Spinal cord (tissue), 9 donors: ENCODE measurements at regions not wholly inside any gene's neighbourhood (a gene's known extent, or its start where the extent isn't known, plus 50 kb on each side); places are given as distances from the start of the nearest gene placed in this dataset.

ENCODE experiments used
- DNase-seq, 6 donors: peaks; one replicate each; pipeline versions ENCODE4 v3.0.0 to v3.0.0-alpha.2; 2013 to 2015; ENCODE audit warnings: low spot score in 6 of 6, low read depth in 4 of 6
- H3K27ac ChIP-seq: one replicate; pipeline ENCODE4 v1.5.1; 2013; ENCODE audit warnings: low read depth, low read length, control low read depth
- H3K27me3 ChIP-seq: one replicate; pipeline ENCODE4 v1.6.1; 2013; ENCODE audit warnings: low read length; ENCODE audit not compliant: control insufficient read depth, insufficient read depth
- H3K36me3 ChIP-seq: one replicate; pipeline ENCODE4 v1.6.1; 2013; ENCODE audit warnings: low read length; ENCODE audit not compliant: control insufficient read depth, insufficient read depth
- H3K4me1 ChIP-seq: one replicate; pipeline ENCODE4 v1.6.1; 2013; ENCODE audit warnings: low read length; ENCODE audit not compliant: control insufficient read depth, insufficient read depth
- H3K4me3 ChIP-seq: one replicate; pipeline ENCODE4 v1.5.1; 2013; ENCODE audit warnings: low read depth, low read length, control low read depth
- H3K9me3 ChIP-seq: one replicate; pipeline ENCODE4 v1.6.1; 2013; ENCODE audit warnings: low read length; ENCODE audit not compliant: control insufficient read depth, insufficient read depth
- WGBS: methylation state at CpG from one replicate; pipeline ENCODE4 v1.1.5; 2013; ENCODE audit warnings: missing lambda C conversion rate; ENCODE audit not compliant: insufficient coverage; 5-methylcytosine and 5-hydroxymethylcytosine counted together
- donor health status: healthy.

GRCh38 chr13:27327633-27328032 is 57.0 kb downstream of the RASL11A start:
- no peaks in the 10 kb centered on the region for H3K9me3 ChIP-seq
- DNase-seq = no peak
- H3K4me1 ChIP-seq = no peaks in the 10 kb centered on the region
- no peaks in the 10 kb centered on the region for H3K27me3 ChIP-seq
- no peaks in the 10 kb centered on the region for H3K36me3 ChIP-seq
- 94% methylated on average over 2 of the region's 5 CpGs for WGBS
- H3K27ac ChIP-seq = no peak overlapping the region
- no peak overlapping the region for H3K4me3 ChIP-seq

- Histone ChIP-seq H3K4me3 (no peak overlapping the region), H3K9me3 (no peaks in the 10 kb centered on the region), H3K27ac (no peak overlapping the region), H3K4me1 (no peaks in the 10 kb centered on the region), H3K27me3 (no peaks in the 10 kb centered on the region), H3K36me3 (no peaks in the 10 kb centered on the region)
- WGBS = 88% methylated on average over 5 of the region's 5 CpGs
- DNase-seq = no peak
Measured at GRCh38 chr13:27329210-27329609, 58.6 kb downstream of the RASL11A start.

GRCh38 chr13:27334774-27335435 is 64.3 kb downstream of the RASL11A start:
- DNase-seq = peak in 1 of 6 donors; percentile 76
- Histone ChIP-seq H3K4me3 (no peak overlapping the region), H3K27ac (no peak overlapping the region), H3K36me3 (no peaks in the 10 kb centered on the region), H3K4me1 (peaks cover 6% of the 10 kb centered on the region), H3K27me3 (no peaks in the 10 kb centered on the region), H3K9me3 (no peaks in the 10 kb centered on the region)
- WGBS = 64% methylated on average over 5 of the region's 13 CpGs

GRCh38 chr13:27336014-27336673 is 65.5 kb downstream of the RASL11A start:
- Histone ChIP-seq H3K9me3 (no peaks in the 10 kb centered on the region), H3K4me3 (no peak overlapping the region), H3K36me3 (no peaks in the 10 kb centered on the region), H3K27me3 (no peaks in the 10 kb centered on the region), H3K4me1 (peaks cover 6% of the 10 kb centered on the region), H3K27ac (no peak overlapping the region)
- WGBS = 41% methylated on average over 5 of the region's 6 CpGs
- peak in 1 of 6 donors; percentile 13 for DNase-seq

GRCh38 chr13:27338207-27338606 is 67.6 kb downstream of the RASL11A start:
- H3K36me3 ChIP-seq = no peaks in the 10 kb centered on the region
- H3K9me3 ChIP-seq = no peaks in the 10 kb centered on the region
- H3K4me3 ChIP-seq = no peak overlapping the region
- H3K27me3 ChIP-seq = no peaks in the 10 kb centered on the region
- whole genome bisulfite sequencing = 100% methylated on average over 1 of the region's 1 CpG
- no peak overlapping the region for H3K27ac ChIP-seq
- DNase-seq = no peak
- peaks cover 10% of the 10 kb centered on the region for H3K4me1 ChIP-seq

- Histone ChIP-seq H3K4me3 (no peak overlapping the region), H3K27ac (no peak overlapping the region), H3K36me3 (no peaks in the 10 kb centered on the region), H3K4me1 (peaks cover 10% of the 10 kb centered on the region), H3K27me3 (no peaks in the 10 kb centered on the region), H3K9me3 (no peaks in the 10 kb centered on the region)
- peak in 1 of 6 donors; percentile 50 for DNase-seq
- WGBS = no CpG with 5 or more reads among the region's 8 CpGs
Measured at GRCh38 chr13:27338816-27339215, 68.2 kb downstream of the RASL11A start.

GRCh38 chr13:27339299-27339698 is 68.7 kb downstream of the RASL11A start:
- Histone ChIP-seq H3K4me3 (no peak overlapping the region), H3K27ac (no peak overlapping the region), H3K4me1 (peaks cover 10% of the 10 kb centered on the region), H3K36me3 (no peaks in the 10 kb centered on the region), H3K27me3 (no peaks in the 10 kb centered on the region), H3K9me3 (no peaks in the 10 kb centered on the region)
- DNase-seq = peak in 2 of 6 donors; percentile 22 to 38
- 37% methylated on average over 2 of the region's 6 CpGs for WGBS

- Histone ChIP-seq H3K9me3 (no peaks in the 10 kb centered on the region), H3K27ac (no peak overlapping the region), H3K36me3 (no peaks in the 10 kb centered on the region), H3K4me1 (peaks cover 10% of the 10 kb centered on the region), H3K4me3 (no peak overlapping the region), H3K27me3 (no peaks in the 10 kb centered on the region)
- no peak for DNase-seq
- WGBS = 27% methylated on average over 3 of the region's 6 CpGs
Measured at GRCh38 chr13:27341616-27342015, 71.0 kb downstream of the RASL11A start.

- peak in 1 of 6 donors; percentile 54 for DNase-seq
- 23% methylated on average over 8 of the region's 13 CpGs for WGBS
- no peaks in the 10 kb centered on the region for H3K9me3 ChIP-seq
- H3K36me3 ChIP-seq = no peaks in the 10 kb centered on the region
- H3K4me3 ChIP-seq = no peak overlapping the region
- H3K27me3 ChIP-seq = no peaks in the 10 kb centered on the region
- H3K4me1 ChIP-seq = peaks cover 23% of the 10 kb centered on the region
- H3K27ac ChIP-seq = no peak overlapping the region
Measured at GRCh38 chr13:27347211-27347772, 76.7 kb downstream of the RASL11A start.

- H3K27ac ChIP-seq = no peak overlapping the region
- peak in 1 of 6 donors; percentile 50 for DNase-seq
- H3K4me3 ChIP-seq = no peak overlapping the region
- H3K4me1 ChIP-seq = peaks cover 29% of the 10 kb centered on the region
- 56% methylated on average over 5 of the region's 6 CpGs for WGBS
- no peaks in the 10 kb centered on the region for H3K27me3 ChIP-seq
- no peaks in the 10 kb centered on the region for H3K9me3 ChIP-seq
- no peaks in the 10 kb centered on the region for H3K36me3 ChIP-seq
Measured at GRCh38 chr13:27348461-27348860, 76.0 kb upstream of the GTF3A start.
